HG03060 (cell line): ENCODE measurements at regions not wholly inside any gene's neighbourhood (a gene's known extent, or its start where the extent isn't known, plus 50 kb on each side); places are given as distances from the start of the nearest gene placed in this dataset.

Source experiments
- ATAC-seq: cut with Tn5 transposase; IDR thresholded peaks from one replicate; pipeline ENCODE4 v1.9.1; 2021; ENCODE audit warnings: low read depth, moderate number of reproducible peaks; ENCODE audit not compliant: unreplicated experiment

- ATAC-seq = no peak
Observed at GRCh38 chr4:26093551-26093950, 179.5 kb downstream of the SMIM20 start.

GRCh38 chr4:26094076-26094475, 180.1 kb downstream of the SMIM20 start:
- ATAC-seq = no peak

GRCh38 chr4:26094911-26095310, 180.9 kb downstream of the SMIM20 start:
- no peak for ATAC-seq

- ATAC-seq = no peak
Observed at GRCh38 chr4:26099967-26100366, 185.9 kb downstream of the SMIM20 start.

- ATAC-seq = no peak
Observed at GRCh38 chr4:26101011-26101410, 187.0 kb downstream of the SMIM20 start.

- no peak for ATAC-seq
Observed at GRCh38 chr4:26104056-26104685, 190.2 kb downstream of the SMIM20 start.

- no peak for ATAC-seq
Observed at GRCh38 chr4:26105337-26105736, 191.3 kb downstream of the SMIM20 start.

- ATAC-seq = no peak
Observed at GRCh38 chr4:26105815-26106699, 192.0 kb downstream of the SMIM20 start.

- no peak for ATAC-seq
Observed at GRCh38 chr4:26106776-26107175, 192.8 kb downstream of the SMIM20 start.

GRCh38 chr4:26108054-26108453, 194.0 kb downstream of the SMIM20 start:
- ATAC-seq = no peak

- no peak for ATAC-seq
Observed at GRCh38 chr4:26110493-26110892, 196.5 kb downstream of the SMIM20 start.

GRCh38 chr4:26113339-26113940, 199.4 kb downstream of the SMIM20 start:
- ATAC-seq = no peak

GRCh38 chr4:26116057-26116456, 202.0 kb downstream of the SMIM20 start:
- ATAC-seq = no peak

- ATAC-seq = no peak
Observed at GRCh38 chr4:26120098-26120825, 200.6 kb upstream of the RBPJ start.

- no peak for ATAC-seq
Observed at GRCh38 chr4:26122690-26123089, 198.1 kb upstream of the RBPJ start.

GRCh38 chr4:26124753-26125321, 196.0 kb upstream of the RBPJ start:
- no peak for ATAC-seq

- ATAC-seq = peak; percentile 29
Observed at GRCh38 chr4:26126143-26126718, 194.6 kb upstream of the RBPJ start.

GRCh38 chr4:26126994-26127393, 193.8 kb upstream of the RBPJ start:
- ATAC-seq = no peak

- no peak for ATAC-seq
Observed at GRCh38 chr4:26127851-26128337, 192.9 kb upstream of the RBPJ start.

- ATAC-seq = peak; percentile 77
Observed at GRCh38 chr4:26130173-26130572, 190.6 kb upstream of the RBPJ start.
